ENCODE measurements at regions not wholly inside any gene's neighbourhood (a gene's known extent, or its start where the extent isn't known, plus 50 kb on each side); places are given as distances from the start of the nearest gene placed in this dataset.

GRCh38 chr17:33889766-33890165 lies 365.3 kb upstream of the CCL2 start:
- TF ChIP-seq TAF1 (conservative IDR thresholded peaks at IDR 0.05) (no peak), CTCF (IDR thresholded peaks at IDR 0.05; ENCODE audit: low read depth, low read length, missing input control) (no peak), REST (IDR thresholded peaks at IDR 0.05) (no peak), GABPA (IDR thresholded peaks at IDR 0.05 in 1 of 2, conservative IDR thresholded peaks at IDR 0.05 in 1 of 2) (no peak)

Measured in liver (tissue), 3 donors.